B cell (primary cell): ENCODE measurements at regions not wholly inside any gene's neighbourhood (a gene's known extent, or its start where the extent isn't known, plus 50 kb on each side); places are given as distances from the start of the nearest gene placed in this dataset.

Experiments
- CTCF ChIP-seq: fragments of 200-600 bp; IDR thresholded peaks from one replicate; pipeline ENCODE4 v1.8.0; 2022; ENCODE audit warnings: antibody characterized with exemption, mild to moderate bottlenecking
- EZH2 ChIP-seq: IDR thresholded peaks from 2 replicates; pipeline ENCODE4 v1.6.1; 2012; ENCODE audit warnings: borderline replicate concordance, low read depth, mild to moderate bottlenecking, moderate library complexity, low read length; ENCODE audit not compliant: insufficient read depth, poor library complexity, severe bottlenecking

- TF ChIP-seq CTCF (no peak), EZH2 (no peak)
Measured at GRCh38 chr5:138636398-138636944, 61.3 kb upstream of the HSPA9 start.
